Stimulated activated CD4-positive, alpha-beta T cell treated with anti-CD3 and anti-CD28 coated beads, Interleukin-1b, Interleukin-23, amount 100 ng/mL, for 24 hours (primary cell): ENCODE measurements at regions not wholly inside any gene's neighbourhood (a gene's known extent, or its start where the extent isn't known, plus 50 kb on each side); places are given as distances from the start of the nearest gene placed in this dataset.
"Not testable (repeated sequence)": the region's sequence is repeated elsewhere in the genome, so short reads cannot be mapped to it uniquely, and the experiment has no call there.

Source experiments
- DNase-seq, 4 experiments: peaks; one replicate each; pipeline ENCODE4 v3.0.0-alpha.2; 2020; ENCODE audit warnings: low read depth in 4 of 4, low spot score in 1 of 4

DNA sequence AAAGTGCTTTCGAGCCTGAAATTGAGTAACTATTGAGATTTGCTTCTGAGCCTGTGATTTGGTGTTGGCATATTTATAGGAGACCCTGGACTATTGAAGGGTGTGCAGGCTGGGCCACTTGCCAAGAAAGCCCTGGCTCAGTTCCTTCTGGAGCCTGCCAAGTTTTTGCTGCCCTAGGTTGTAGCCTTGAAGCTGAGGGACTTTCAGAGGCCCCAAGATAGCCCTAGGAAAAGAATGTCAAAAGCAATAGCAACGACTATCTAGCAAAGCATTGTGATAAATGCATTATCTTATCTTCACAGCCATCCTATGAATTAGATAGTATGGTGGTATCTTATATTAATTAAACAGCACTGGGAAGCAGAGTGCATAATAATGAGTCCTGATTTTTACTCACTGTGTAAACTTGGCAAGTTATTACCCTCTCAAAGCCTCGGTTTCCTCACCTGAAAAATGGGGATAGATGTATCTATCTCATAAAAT lies 473.7 kb upstream of the PODXL start:
- DNase-seq: no peak

DNA sequence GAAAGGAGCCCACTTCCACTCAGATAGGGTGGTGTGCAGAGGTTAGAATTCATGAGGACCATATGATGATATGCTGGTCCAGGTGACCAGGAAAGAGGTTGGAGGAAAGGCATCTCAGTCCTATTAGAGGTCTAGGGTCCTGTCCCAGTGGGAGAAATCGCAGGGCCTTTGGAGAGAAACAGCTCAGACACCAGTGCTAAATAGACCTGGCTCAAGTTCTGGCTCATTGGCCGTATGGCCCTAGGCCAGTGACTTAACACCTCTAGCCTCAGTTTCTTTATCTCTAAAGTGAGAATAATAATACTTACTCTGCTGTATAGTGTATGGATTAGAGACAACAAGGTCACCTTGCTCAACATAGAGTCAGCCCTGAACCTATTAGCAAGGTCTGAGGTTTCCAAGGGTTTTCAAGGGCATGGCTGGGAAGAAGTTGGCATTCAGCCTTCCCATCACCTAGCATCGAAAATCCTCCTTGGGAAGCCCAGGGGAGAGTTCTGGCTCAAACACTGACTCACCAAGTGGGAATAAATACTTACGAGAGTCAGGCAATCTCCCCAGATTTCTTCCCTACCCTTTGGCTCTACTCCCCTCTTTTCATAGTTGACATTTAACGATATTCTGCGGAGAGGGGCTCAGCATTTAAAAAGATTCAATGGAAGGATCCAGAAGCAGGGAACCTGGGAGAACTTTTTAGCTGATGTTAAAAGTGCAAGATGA lies 473.1 kb upstream of the PODXL start:
- DNase-seq: no peak

DNA sequence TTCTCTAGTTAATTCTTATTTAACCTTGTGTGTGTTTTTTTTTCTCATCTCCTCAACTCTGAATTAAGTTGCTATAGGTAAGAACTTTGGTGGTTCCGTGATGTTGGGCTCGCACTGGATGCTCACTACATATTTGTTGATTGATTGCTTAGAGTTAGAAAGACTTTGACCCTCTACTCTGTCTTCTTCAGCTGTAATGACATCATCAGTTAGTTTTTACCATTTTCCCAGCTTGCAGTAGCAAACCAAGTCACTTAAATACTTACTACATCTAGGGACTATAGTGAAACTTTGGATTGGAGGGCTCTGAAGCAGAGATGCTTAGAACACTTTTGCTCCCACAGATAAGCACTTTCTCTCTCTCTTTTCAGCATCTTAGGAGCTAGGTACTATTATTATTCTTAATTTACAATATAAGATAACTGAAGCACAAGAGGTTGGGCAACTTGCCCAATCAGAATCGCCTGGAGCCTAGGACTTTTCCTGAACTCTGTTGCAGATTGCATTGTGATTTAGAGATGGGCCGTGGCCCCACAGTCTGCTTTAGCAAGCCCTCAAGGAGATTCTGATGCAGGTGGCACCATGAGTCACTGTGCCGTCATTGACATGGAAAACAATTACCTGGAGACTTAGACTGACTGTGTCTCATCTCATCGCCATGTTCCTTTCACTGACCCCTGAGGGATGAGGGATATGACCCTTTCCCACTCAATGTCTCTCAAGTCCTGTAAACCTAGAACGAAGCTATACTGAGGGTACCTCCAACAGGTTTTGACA lies 471.9 kb upstream of the PODXL start:
- no peak for DNase-seq

DNA sequence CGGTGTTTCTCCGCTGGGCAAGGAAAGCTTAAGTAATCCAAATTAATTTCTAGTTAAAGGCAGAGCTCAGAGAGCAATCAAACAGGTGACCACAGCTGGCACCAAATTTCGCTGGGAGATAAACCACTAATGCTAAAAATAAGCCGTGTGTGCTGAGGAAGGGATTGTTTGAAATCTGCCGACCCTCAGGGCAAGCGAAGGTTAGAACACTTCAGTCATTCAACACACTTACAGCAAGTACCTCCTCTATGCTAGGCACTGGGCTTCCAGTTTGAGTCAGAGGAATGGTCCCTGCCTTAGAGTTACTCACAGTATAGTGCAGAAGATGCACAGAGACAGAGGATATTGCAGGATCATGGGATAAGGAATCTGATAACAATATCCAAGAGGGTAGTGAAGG lies 467.9 kb upstream of the PODXL start:
- no peak for DNase-seq

DNA sequence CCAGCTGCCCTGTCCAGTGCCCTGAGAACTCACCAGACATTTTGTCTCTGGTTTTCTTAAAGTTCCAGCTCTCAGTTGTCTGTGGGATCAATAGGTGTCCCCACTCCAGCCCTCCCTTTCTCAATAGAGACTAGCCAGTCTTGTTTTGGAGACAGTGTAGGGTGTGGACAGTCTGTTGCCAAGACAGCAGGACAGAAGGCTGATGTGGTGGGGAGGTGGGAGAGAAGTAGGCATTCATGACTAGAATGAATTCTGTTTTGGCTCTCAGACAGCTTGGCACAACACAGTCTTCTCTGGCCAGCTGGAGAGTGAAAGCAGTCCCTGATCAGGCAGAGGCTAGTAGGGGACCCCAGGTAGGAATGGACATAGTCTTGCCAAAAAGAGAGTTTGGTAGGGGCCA lies 467.0 kb upstream of the PODXL start:
- no peak for DNase-seq

DNA sequence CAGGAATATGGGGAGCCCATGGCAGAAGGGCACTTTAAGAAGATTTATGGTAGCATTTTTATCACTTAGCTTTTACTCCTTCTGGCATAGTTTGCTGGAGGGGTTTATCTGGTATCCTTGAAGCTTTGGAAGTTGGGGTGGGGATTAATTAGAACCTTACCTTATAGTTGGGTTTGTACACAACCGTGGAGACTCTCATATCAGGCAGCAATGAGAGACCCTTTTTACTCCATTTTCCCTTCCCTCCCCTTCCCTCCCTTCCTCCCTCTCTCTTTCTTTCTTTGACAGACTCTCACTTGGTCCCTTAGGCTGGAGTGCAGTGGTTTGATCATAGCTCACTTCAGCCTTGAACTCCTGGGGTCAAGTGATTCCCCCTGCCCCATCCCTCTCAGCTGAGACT lies 465.8 kb upstream of the PODXL start:
- no peak for DNase-seq

DNA sequence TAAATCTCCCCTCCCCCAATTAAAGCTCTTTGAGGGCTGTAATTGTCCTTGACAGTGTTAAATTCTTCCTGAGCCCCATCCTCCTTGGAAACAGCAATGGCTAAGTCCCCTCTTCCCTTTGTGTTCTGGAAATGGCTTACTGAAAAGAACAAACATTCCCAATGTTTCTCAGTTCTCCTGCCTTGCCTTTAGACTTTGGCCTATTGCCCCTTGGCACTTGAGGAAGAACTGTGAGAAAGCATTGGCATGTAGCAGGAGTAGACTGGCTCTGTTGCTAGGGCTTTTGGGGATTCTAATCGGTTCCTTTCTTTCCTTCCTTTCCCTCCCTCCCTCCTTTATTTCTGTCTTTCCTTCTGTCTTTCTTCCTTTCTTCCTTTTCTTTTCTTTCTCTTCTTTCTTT lies 463.3 kb upstream of the PODXL start:
- no peak for DNase-seq

DNA sequence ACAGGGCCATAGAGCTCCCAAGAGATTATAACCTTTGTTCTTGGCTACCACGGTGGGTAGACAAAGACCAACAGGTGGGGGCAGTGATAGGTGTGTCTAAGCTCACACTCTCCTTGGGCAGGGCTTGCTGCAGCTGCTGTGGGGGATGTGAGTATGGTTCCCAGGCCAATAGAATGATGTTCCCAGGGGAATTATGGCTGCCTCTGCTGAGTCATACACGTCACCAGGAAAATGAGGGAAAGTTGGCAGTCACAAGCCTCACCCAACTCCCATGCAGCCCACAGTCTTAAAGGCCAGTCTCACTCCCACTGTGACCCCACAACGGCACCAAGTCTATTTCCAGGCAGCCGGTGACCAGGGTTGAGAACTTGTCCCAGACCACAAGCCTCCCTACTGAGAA lies 453.4 kb upstream of the PODXL start:
- DNase-seq: no peak

DNA sequence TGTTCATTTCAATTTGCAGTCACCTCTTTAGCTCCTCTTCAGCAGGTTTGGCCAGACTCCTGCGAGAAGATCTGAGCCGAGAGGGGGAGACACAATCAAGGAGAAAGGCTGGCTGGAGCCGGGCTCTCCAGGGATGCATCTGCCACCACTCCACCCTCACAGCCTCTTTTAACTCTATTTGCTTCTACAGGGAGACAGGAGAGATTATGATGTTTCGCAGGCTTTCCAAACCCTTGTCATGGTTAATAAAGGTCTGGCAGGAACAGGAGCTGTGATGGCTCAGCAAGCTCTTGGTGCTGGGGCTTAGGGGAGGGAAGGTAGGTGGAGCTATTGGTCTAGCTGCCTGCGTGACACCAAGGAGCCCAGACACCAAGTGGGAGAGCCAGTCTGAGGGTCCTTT lies 448.1 kb upstream of the PODXL start:
- no peak for DNase-seq

DNA sequence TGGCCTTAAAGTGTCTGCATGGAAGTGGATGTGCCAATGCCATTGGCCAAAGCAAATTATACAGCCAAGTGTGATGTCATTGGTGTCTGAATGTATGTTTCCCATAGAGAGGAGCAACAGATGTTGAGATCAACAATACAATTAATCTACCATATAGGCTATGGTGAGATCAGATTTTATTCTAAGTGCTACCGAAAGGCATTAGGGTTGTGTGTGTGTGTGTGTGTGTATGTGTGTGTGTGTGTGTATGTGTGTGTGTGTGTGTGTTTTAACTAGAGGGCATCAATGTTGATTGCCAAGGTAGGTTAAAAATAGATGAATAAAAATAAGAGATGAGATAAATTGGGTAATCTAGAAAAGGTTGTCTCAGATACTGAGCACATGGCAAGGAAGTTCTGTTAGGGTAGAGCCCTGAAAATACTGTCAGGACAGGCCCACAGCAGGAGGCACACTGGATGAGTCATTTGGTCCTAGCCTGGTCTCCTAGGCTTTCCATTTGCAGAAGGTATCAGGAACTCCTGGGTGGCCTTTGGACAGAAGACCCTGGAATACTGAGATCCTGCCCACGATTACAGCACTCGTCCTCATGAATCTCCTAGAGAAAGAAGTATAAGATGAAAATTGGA lies 446.0 kb upstream of the PODXL start:
- DNase-seq: no peak

DNA sequence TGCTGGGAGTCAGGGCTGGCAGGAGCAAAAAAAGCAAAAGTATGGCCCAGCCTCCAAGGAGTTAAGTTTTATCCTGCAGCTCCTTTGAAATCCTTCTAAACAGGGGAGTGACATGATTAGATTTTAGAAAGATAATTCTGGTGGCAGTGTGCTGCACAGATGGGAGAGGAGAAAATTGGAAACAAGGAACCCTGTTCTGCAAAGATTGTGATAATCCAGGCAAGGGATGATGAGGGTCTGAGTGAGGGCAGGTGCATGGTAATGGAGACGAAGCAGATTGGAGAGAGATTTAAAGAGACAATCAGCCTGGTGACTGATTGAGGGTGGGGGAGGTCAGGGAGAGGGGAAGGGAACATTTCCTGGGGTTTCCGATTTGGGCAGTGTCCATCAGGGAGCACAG lies 444.7 kb upstream of the PODXL start:
- DNase-seq: no peak

DNA sequence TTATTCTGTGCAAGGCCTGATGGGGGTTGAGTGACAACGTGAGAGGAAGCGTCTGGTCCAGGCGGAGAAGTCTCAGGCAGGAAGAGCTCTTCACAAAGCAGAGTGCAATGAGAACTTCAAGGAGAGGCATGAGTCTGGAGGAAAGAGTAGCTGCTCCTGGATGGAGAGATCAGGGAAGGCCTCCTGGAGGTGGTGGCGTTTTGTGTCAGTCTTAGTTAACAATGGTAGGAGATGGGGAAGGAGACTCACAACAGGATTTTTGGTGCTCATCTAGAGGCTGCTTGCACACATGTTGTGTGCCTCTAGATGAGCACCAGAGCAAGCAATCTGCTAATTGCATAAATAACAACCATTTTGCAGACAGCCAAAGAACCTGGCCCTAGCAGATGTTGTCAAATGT lies 442.8 kb upstream of the PODXL start:
- DNase-seq: no peak

DNA sequence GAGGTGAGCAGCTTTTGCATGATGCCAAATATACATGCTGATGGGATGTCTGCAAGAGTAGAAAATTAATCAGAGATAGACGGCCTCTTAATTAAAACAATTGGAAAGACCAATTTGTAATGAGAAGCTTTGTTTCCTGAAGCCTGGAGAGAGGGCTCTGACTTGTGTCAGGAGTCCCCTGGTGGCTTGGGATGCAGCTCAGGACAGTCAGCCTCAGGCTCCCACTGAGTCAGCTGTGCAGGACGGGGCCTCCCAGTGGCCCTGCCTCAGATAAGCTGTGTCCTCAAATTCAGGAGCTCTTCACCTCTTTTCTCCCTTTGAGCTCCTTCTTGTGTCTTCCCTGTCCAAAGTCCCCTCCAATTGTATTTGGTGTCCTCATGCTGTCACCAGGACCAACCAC lies 438.9 kb upstream of the PODXL start:
- no peak for DNase-seq

DNA sequence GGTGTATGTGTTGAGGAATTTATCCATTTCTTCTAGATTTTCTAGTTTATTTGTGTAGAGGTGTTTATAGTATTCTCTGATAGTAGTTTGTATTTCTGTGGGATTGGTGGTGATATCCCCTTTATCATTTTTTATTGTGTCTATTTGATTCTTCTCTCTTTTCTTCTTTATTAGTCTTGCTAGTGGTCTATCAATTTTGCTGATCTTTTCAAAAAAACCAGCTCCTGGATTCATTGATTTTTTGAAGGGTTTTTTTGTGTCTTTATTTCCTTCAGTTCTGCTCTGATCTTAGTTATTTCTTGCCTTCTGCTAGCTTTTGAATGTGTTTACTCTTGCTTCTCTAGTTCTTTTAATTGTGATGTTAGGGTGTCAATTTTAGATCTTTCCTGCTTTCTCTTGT lies 424.6 kb upstream of the PODXL start:
- DNase-seq: not testable (repeated sequence)

DNA sequence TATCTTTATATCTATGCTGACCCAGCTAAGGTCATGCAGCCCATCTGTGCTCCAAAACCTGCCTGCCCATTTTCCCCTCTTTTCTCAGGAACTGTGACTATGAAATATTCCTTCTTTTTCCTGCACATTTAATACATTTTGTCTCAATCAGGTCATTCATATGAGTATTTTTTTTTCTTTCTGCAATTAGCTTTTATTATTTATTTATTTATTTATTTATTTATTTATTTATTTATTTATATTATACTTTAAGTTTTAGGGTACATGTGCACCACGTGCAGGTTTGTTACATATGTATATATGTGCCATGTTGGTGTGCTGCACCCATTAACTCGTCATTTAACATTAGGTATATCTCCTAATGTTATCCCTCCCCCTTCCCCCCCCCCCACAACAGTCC lies 421.7 kb upstream of the PODXL start:
- DNase-seq: not testable (repeated sequence)

DNA sequence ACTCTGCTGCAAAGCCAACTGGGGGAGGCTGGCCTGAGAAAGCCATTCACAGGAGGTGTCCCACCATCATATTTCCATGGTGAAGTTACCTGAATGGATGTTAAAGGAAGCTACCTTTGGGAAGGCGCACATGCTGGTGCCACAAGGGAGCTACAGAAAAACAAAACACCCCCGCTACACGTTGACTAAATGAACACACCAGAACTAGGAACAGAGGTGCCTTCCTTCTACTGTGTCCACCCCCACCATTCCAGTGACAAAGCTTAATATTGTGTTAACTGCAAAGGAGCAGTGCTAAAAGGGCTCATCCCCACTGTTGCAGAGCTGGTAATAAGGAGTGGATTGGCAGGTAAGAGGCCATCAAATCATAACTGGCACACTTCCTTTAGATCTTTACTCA lies 420.0 kb upstream of the PODXL start:
- DNase-seq: no peak

DNA sequence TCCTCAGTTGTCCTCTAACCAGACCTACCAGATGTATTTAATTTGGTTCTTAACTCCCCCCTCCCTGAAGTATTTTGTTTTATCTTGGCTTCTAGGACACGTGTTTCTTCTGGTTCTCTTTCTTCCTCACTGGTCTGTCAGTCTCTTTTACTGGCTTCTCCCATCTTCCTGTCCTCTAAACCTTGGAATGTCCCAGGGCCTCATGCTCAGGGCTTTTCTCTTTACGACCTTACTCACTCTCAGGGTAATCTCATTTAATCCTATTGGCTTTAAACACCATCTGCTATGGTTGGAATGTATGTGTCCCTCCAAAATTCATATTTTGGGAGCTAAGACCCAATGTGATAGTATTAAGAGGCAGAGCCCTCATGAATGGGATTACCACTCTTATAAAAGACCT lies 418.2 kb upstream of the PODXL start:
- DNase-seq: no peak

DNA sequence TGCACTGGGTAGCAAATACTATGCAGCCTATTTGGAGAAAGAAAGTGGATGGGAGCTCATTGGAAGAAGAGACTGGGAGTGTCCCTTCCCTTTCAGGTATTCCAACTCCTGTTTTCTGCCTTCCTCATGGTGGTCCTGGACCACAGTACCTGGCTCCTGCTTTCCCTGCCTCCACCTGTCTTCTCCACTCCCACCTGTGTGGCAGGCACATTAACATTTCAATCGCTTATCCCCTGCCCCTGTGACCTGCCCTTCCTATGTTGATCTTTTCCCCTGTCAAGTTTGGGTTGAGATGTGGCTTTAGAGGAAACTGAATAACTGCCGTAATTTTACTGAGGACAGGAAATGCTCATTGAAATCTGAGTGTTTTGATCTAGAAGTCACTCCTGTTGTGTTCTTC lies 415.8 kb upstream of the PODXL start:
- DNase-seq: no peak

DNA sequence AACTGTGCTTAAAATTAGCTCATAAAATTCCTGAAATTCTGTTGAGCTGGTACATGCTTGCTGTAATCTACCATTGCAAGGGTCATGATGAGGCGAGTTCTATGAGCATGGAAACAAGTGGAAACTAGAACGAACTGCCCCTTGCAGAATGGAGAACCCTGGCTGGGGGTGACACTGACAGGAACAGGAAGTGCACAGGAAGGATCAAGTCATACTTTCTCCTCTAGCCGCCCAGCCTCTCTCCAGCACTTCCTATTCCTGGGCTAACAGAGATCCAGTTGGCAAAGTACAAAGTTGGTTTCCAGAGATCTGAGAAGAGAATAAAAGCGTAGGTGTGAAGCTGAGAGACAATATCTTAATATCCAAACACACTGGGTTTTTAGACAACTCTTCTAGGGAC lies 414.2 kb upstream of the PODXL start:
- no peak for DNase-seq

DNA sequence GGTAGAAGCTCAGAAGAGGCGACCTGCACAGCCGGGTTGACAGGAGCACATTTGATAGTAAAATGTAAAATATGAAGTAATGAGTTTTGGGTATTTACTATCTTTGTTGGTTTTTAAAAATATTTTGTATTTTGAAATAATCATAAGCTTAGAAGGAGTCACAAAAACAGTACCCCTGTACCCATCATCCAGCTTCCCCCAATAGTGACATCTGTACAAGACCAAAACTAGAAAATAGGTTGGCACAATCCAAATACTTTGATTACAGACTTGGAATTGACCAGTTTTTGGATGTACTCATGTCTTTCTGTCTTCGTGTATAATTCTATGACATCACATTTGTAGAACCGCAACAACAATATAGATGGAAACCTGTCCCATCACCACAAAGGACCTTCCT lies 413.1 kb upstream of the PODXL start:
- DNase-seq: no peak

DNA sequence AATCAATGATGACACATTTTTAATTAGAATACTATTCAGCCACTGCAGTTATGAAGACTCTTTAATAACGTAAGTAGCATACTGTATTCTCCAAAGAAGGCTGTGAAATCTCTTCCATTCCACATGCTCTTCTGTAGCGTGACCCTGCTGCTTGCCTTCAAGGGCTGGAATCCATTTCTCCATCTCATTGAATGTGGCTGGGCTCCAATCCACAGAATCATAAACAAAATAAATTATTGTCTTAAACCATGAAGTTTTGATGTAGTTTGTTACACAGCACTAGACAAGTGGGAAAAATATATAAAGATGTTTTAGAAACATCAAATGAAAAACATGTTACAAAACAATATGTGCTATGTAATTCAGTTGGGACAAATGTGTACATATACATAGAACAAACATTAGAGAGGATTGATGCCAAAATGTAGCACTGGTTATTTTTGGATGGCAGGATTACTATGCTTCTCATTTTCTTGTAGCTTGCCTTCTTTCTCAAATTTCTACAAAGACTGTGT lies 410.8 kb upstream of the PODXL start:
- no peak for DNase-seq

DNA sequence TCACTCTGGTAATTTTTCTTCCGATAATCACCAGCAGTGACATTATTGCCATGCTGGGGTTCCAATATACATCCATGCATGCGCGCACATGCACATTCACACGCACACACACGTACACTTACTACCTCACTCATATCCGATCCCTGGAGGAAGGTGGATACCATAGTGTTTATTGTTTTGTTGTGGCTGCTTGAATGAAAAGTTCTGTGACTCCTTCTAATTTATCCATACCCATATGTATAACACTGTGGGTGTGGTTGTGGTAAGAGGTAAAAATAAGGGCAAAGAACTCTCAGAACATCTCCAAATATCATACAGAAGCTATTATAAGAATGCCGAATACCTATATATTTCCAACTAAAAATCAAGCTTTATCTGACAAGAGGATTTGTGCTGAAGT lies 407.8 kb upstream of the PODXL start:
- no peak for DNase-seq
